Coronary artery (tissue), 2 donors: ENCODE measurements at regions not wholly inside any gene's neighbourhood (a gene's known extent, or its start where the extent isn't known, plus 50 kb on each side); places are given as distances from the start of the nearest gene placed in this dataset.

Experiments used
- DNase-seq: peaks from one replicate; pipeline ENCODE4 v3.0.0-alpha.2; 2017; ENCODE audit warnings: low spot score
- H3K27ac ChIP-seq, 2 donors: fragments of 200-600 bp; sonication (generic); one replicate each; pipeline ENCODE4 v1.5.1; 2016 to 2019
- H3K4me3 ChIP-seq: fragments of 200-600 bp; sonication (generic); 2 replicates; pipeline ENCODE4 v1.5.1; 2016; ENCODE audit warnings: mild to moderate bottlenecking, moderate library complexity
- CTCF ChIP-seq: fragments of 200-600 bp; sonication (generic); IDR thresholded peaks from one replicate; pipeline ENCODE4 v1.5.1; 2019; ENCODE audit warnings: antibody characterized with exemption

GRCh38 chr14:99075771-99076375 lies 196.1 kb downstream of the BCL11B start:
- Histone ChIP-seq H3K4me3 (no peak overlapping the region), H3K27ac (no peak overlapping the region)
- no peak for TF ChIP-seq CTCF
- no peak for DNase-seq

- Histone ChIP-seq H3K27ac (no peak overlapping the region), H3K4me3 (no peak overlapping the region)
- no peak for DNase-seq
- no peak for TF ChIP-seq CTCF
Measured at GRCh38 chr14:99077076-99077843, 194.7 kb downstream of the BCL11B start.

- no peak for DNase-seq
- no peak for TF ChIP-seq CTCF
- H3K4me3 ChIP-seq = no peak overlapping the region
- H3K27ac ChIP-seq = no peak overlapping the region
Measured at GRCh38 chr14:99077844-99078236, 194.2 kb downstream of the BCL11B start.

- DNase-seq = no peak
- H3K27ac ChIP-seq = no peak overlapping the region
- no peak overlapping the region for H3K4me3 ChIP-seq
- no peak for TF ChIP-seq CTCF
Measured at GRCh38 chr14:99078426-99078825, 193.6 kb downstream of the BCL11B start.

GRCh38 chr14:99079061-99079727 lies 192.8 kb downstream of the BCL11B start:
- TF ChIP-seq CTCF = no peak

GRCh38 chr14:99080306-99080705 lies 191.7 kb downstream of the BCL11B start:
- no peak for TF ChIP-seq CTCF
- H3K27ac ChIP-seq = no peak overlapping the region
- DNase-seq = no peak
- no peak overlapping the region for H3K4me3 ChIP-seq

More at GRCh38 chr14:99079061-99079727, 192.8 kb downstream of the BCL11B start:
- Histone ChIP-seq H3K27ac (no peak overlapping the region), H3K4me3 (no peak overlapping the region)
- peak; percentile 11 for DNase-seq
